Mammary epithelial cell (primary cell): ENCODE measurements at regions not wholly inside any gene's neighbourhood (a gene's known extent, or its start where the extent isn't known, plus 50 kb on each side); places are given as distances from the start of the nearest gene placed in this dataset.

Source experiments
- EZH2 ChIP-seq: IDR thresholded peaks from 2 replicates; pipeline ENCODE4 v1.6.1; 2012; ENCODE audit warnings: low read length, inconsistent platforms, borderline replicate concordance
- TF ChIP-seq, protein P1 (sequence below), 2 donors: IDR thresholded peaks in 1 of 2; conservative IDR thresholded peaks in 1 of 2; 2 replicates each; pipeline ENCODE4 v1.5.1; 2011 to 2012; ENCODE audit warnings: inconsistent platforms in 2 of 2, low read length in 2 of 2, mild to moderate bottlenecking in 2 of 2, control low read depth in 1 of 2, low read depth in 1 of 2; ENCODE audit not compliant: insufficient read depth in 1 of 2; ENCODE audit errors: extremely low read depth in 1 of 2

- TF ChIP-seq EZH2 = no peak
- TF ChIP-seq, protein P1, sequence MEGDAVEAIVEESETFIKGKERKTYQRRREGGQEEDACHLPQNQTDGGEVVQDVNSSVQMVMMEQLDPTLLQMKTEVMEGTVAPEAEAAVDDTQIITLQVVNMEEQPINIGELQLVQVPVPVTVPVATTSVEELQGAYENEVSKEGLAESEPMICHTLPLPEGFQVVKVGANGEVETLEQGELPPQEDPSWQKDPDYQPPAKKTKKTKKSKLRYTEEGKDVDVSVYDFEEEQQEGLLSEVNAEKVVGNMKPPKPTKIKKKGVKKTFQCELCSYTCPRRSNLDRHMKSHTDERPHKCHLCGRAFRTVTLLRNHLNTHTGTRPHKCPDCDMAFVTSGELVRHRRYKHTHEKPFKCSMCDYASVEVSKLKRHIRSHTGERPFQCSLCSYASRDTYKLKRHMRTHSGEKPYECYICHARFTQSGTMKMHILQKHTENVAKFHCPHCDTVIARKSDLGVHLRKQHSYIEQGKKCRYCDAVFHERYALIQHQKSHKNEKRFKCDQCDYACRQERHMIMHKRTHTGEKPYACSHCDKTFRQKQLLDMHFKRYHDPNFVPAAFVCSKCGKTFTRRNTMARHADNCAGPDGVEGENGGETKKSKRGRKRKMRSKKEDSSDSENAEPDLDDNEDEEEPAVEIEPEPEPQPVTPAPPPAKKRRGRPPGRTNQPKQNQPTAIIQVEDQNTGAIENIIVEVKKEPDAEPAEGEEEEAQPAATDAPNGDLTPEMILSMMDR (conservative IDR thresholded peaks at IDR 0.05 in 1 of 2, IDR thresholded peaks at IDR 0.05 in 1 of 2; ENCODE audit: extremely low read depth in 1 of 2, insufficient read depth in 1 of 2, low read depth in 1 of 2, low read length in 2 of 2) = no peak
These were observed 215.1 kb upstream of the GGTLC1 start for GRCh38 chr20:24203526-24204183.
